IPS DF 6.9 (cell line): ENCODE measurements at regions not wholly inside any gene's neighbourhood (a gene's known extent, or its start where the extent isn't known, plus 50 kb on each side); places are given as distances from the start of the nearest gene placed in this dataset.

Source experiments
- DNase-seq: peaks from one replicate; pipeline ENCODE4 v3.0.0-alpha.2; 2013; ENCODE audit warnings: low read depth, low spot score
- H3K27ac ChIP-seq: one replicate; pipeline ENCODE4 v1.5.1; 2013; ENCODE audit warnings: low read length, control low read depth
- H3K27me3 ChIP-seq: 2 replicates; pipeline ENCODE4 v1.6.1; 2013; ENCODE audit warnings: mild to moderate bottlenecking, low read length; ENCODE audit not compliant: control insufficient read depth, insufficient read depth
- H3K36me3 ChIP-seq: 2 replicates; pipeline ENCODE4 v1.6.1; 2013; ENCODE audit warnings: low read length; ENCODE audit not compliant: control insufficient read depth, insufficient read depth
- H3K4me1 ChIP-seq: 2 replicates; pipeline ENCODE4 v1.6.1; 2013; ENCODE audit warnings: low read length; ENCODE audit not compliant: control insufficient read depth, insufficient read depth
- H3K4me3 ChIP-seq: 2 replicates; pipeline ENCODE4 v1.5.1; 2013; ENCODE audit warnings: mild to moderate bottlenecking, low read length
- H3K9me3 ChIP-seq: 2 replicates; pipeline ENCODE4 v1.6.1; 2013; ENCODE audit warnings: low read length, inconsistent platforms; ENCODE audit not compliant: control insufficient read depth, insufficient read depth
- WGBS: extraction: QIAGEN DNeasy Blood & Tissue Kit; methylation state at CpG from one replicate; pipeline ENCODE4 v1.1.7; 2013; ENCODE audit warnings: mixed read lengths, missing lambda C conversion rate; ENCODE audit not compliant: insufficient read length, insufficient coverage; 5-methylcytosine and 5-hydroxymethylcytosine counted together

DNA sequence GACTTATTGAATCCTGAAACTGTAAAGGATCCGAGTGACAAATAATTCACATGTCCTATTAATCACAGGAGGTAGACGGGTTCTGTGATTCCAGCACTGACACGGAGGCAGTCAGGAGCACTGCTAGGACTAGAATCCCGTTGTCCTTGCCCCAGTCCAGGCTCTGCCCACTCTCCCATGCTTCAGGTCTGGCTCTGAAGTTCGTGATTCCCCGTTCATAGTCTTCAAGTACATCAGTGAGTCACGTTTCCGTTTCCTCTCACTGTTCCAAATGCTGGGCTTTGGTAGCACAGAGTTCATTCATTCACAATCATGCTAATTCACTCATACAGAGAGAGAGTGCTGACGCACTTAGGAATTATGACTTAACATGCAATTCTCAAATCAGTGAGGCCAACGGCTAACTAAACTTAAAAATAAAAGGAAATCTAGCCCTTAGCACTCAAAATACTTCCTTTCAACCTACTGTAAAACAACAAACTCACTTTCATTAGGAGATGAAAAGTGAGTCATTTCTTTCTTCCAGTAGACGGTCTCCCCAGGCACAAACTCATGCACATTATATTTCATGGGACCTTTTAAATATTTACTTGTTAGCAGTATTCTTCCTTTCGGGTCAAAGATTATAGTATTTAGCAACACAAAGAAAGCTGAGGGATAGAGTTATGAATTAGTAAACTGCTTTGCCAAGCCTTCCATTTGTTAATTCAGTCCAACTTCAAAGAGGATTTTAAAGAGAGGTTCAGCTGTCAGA, 94.0 kb upstream of the NHSL1 start:
- Histone ChIP-seq H3K27ac (no peak overlapping the region), H3K4me3 (no peak overlapping the region), H3K27me3 (no peaks in the 10 kb centered on the region), H3K9me3 (no peaks in the 10 kb centered on the region), H3K36me3 (no peaks in the 10 kb centered on the region), H3K4me1 (peaks cover 8% of the 10 kb centered on the region; the same call in 1 of the 2 replicates)
- no peak for DNase-seq
- no CpG with 5 or more reads among the region's 12 CpGs for WGBS

DNA sequence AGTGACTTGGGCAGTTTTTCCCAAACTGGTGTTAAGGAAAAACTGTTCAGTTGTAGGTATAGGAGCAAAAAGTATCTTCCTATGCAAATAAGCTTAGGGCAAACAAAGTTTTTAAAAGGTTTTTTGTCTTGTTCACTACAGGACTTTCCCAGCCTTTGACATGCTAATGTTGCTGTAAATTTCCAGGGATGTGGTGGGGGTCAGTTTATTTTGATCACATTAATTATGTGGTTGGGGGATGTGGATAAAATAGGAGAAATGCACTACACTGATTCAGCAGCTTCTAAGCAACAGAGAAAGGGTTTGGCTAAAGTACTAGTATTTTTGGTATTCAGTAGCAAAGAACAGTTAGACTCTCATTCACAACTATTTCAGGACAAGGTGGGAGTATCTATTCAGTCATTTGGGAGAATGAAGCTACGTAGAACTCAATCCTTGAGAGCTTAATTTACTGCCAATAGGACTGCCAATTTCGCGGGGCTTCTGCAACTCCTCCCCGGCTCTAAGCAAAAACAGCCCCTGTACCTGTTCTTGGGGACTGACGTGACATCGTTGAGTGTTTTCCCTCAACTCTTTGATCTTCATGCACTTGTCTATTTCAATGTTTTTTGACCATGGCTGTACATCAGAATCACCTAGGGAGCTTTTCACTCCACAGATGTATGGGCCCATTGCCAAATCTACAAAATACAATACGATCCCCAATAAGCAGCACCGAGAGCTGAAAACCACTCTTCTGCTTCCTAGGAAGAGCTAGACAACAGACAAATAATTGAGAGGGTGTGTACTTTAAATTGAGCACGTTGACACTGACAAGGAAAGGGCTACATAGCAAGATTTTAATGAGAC, 94.8 kb upstream of the NHSL1 start:
- H3K36me3 ChIP-seq = no peaks in the 10 kb centered on the region

GRCh38 chr6:138594758-138595140, 95.5 kb upstream of the NHSL1 start:
- no peaks in the 10 kb centered on the region for H3K27me3 ChIP-seq
- no peak overlapping the region for H3K27ac ChIP-seq
- DNase-seq = no peak
- no CpG with 5 or more reads among the region's 4 CpGs for WGBS
- no peaks in the 10 kb centered on the region for H3K9me3 ChIP-seq
- no peaks in the 10 kb centered on the region for H3K36me3 ChIP-seq
- no peak overlapping the region for H3K4me3 ChIP-seq
- H3K4me1 ChIP-seq = peaks cover 8% of the 10 kb centered on the region; the same call in 1 of the 2 replicates

More for the DNA sequence above, 94.8 kb upstream of the NHSL1 start:
- Histone ChIP-seq H3K27ac (no peak overlapping the region), H3K4me1 (peaks cover 8% of the 10 kb centered on the region; the same call in 1 of the 2 replicates), H3K9me3 (no peaks in the 10 kb centered on the region), H3K4me3 (no peak overlapping the region), H3K27me3 (no peaks in the 10 kb centered on the region)
- no CpG with 5 or more reads among the region's 9 CpGs for WGBS
- no peak for DNase-seq

DNA sequence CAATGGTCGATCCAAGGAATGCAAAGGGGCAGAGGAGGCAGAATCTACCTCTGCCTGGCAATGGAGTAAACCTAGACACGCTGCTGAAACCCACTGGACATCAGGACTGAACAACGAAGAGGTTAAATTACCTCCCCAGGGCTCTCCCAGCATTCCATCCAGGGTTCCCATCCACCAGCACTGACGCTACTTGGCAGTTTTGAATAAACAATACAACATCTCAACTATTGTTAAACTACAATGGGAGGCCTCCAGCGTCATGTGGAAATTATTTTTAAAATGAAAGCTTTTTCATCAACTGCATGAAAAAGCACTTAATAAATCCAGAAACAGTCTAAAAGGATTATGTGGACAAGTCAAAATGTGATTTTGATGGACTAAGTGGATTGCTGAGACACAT, 96.8 kb upstream of the NHSL1 start:
- H3K27ac ChIP-seq = no peak overlapping the region
- no peak for DNase-seq
- no peaks in the 10 kb centered on the region for H3K27me3 ChIP-seq
- no peak overlapping the region; the same call in 1 of the 2 replicates for H3K4me3 ChIP-seq
- H3K9me3 ChIP-seq = no peaks in the 10 kb centered on the region
- no peaks in the 10 kb centered on the region for H3K36me3 ChIP-seq
- H3K4me1 ChIP-seq = peaks cover 8% of the 10 kb centered on the region; the same call in 1 of the 2 replicates
- no CpG with 5 or more reads among the region's 5 CpGs for WGBS

DNA sequence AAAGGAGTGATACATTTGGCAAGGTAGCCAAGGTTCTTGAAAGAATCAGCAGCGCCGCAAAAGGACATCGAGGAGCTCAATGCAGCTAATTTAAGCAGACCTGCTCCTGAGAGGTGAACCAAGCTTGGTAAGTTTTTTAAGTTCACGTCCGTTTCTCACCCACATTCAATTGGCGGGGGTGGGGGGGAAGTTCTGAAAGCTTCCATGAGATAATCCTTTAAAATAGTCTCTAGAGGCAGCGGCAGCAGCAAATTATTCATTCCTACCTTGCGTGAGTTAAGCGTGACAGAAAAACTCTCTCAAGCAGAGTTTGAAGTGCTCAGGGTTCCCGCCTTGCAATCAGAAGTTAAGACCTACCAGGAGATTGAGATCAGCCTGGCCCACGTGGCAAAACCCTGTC, 97.3 kb upstream of the NHSL1 start:
- no peak for DNase-seq
- no CpG with 5 or more reads among the region's 11 CpGs for WGBS

GRCh38 chr6:138597336-138597735, 98.0 kb upstream of the NHSL1 start:
- no peak overlapping the region for H3K4me3 ChIP-seq
- peaks cover 8% of the 10 kb centered on the region; the same call in 1 of the 2 replicates for H3K4me1 ChIP-seq
- H3K9me3 ChIP-seq = no peaks in the 10 kb centered on the region
- no CpG with 5 or more reads among the region's 7 CpGs for WGBS
- no peaks in the 10 kb centered on the region for H3K27me3 ChIP-seq
- H3K36me3 ChIP-seq = no peaks in the 10 kb centered on the region
- no peak overlapping the region for H3K27ac ChIP-seq
- DNase-seq = no peak

More for the DNA sequence above, 97.3 kb upstream of the NHSL1 start:
- Histone ChIP-seq H3K27me3 (no peaks in the 10 kb centered on the region), H3K9me3 (no peaks in the 10 kb centered on the region), H3K4me3 (no peak overlapping the region), H3K36me3 (no peaks in the 10 kb centered on the region), H3K27ac (no peak overlapping the region), H3K4me1 (peaks cover 8% of the 10 kb centered on the region; the same call in 1 of the 2 replicates)

DNA sequence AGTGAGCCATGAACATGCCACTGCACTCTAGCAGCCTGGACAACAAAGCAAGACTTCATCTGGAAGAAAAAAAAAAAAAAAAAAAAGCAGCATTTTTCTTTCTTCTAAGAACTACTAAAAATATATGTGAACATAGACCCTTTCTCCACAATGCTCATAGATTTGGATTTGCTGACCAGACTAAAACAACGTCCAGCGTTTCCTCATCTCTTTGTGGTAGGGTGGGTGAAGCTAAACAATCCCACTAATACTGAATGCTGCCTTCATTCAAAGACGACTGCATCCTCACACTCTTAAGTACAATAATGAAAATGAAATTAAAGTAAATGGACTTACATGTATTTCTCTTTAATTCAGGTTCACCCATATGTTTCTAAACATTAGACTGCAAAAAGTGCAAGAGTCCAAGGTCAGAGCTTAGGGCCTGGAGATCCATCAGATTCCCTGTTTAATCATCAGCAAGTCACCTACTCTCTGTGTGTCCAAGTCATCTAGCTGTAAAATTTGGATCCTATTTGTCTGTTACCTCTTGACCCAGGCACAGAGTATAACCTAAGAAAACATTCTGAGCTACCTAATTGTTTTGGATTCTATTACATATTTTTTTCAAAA, 99.4 kb upstream of the NHSL1 start:
- no peak for DNase-seq
- no CpG with 5 or more reads among the region's 3 CpGs for WGBS

GRCh38 chr6:138600261-138600660, 101.0 kb upstream of the NHSL1 start:
- no peaks in the 10 kb centered on the region for H3K9me3 ChIP-seq
- H3K4me3 ChIP-seq = no peak overlapping the region
- no peak for DNase-seq
- H3K4me1 ChIP-seq = peaks cover 6% of the 10 kb centered on the region; the same call in 1 of the 2 replicates
- H3K27me3 ChIP-seq = no peaks in the 10 kb centered on the region
- no peak overlapping the region for H3K27ac ChIP-seq
- no peaks in the 10 kb centered on the region for H3K36me3 ChIP-seq

More for the DNA sequence above, 99.4 kb upstream of the NHSL1 start:
- no peak overlapping the region for H3K4me3 ChIP-seq
- no peaks in the 10 kb centered on the region for H3K9me3 ChIP-seq
- no peaks in the 10 kb centered on the region for H3K27me3 ChIP-seq
- H3K4me1 ChIP-seq = peaks cover 8% of the 10 kb centered on the region; the same call in 1 of the 2 replicates
- no peaks in the 10 kb centered on the region for H3K36me3 ChIP-seq
- no peak overlapping the region for H3K27ac ChIP-seq

GRCh38 chr6:138600726-138601125, 101.4 kb upstream of the NHSL1 start:
- no peak for DNase-seq
- H3K36me3 ChIP-seq = no peaks in the 10 kb centered on the region

GRCh38 chr6:138601128-138601527, 101.8 kb upstream of the NHSL1 start:
- DNase-seq = no peak
- H3K9me3 ChIP-seq = no peaks in the 10 kb centered on the region
- no peak overlapping the region for H3K4me3 ChIP-seq
- peaks cover 3% of the 10 kb centered on the region; the same call in 1 of the 2 replicates for H3K4me1 ChIP-seq
- no peak overlapping the region for H3K27ac ChIP-seq
- no peaks in the 10 kb centered on the region for H3K27me3 ChIP-seq
- H3K36me3 ChIP-seq = no peaks in the 10 kb centered on the region

More at GRCh38 chr6:138600726-138601125, 101.4 kb upstream of the NHSL1 start:
- no peaks in the 10 kb centered on the region for H3K9me3 ChIP-seq
- peaks cover 6% of the 10 kb centered on the region; the same call in 1 of the 2 replicates for H3K4me1 ChIP-seq
- no peak overlapping the region for H3K27ac ChIP-seq
- H3K4me3 ChIP-seq = no peak overlapping the region
- H3K27me3 ChIP-seq = no peaks in the 10 kb centered on the region
